Transverse colon (tissue), 3 donors: ENCODE measurements at regions not wholly inside any gene's neighbourhood (a gene's known extent, or its start where the extent isn't known, plus 50 kb on each side); places are given as distances from the start of the nearest gene placed in this dataset.

Experiments
- EP300 ChIP-seq: sonication (generic); formaldehyde crosslinking; IDR thresholded peaks from one replicate; pipeline ENCODE4 v1.6.1; 2017; ENCODE audit warnings: antibody characterized with exemption, low read depth
- POLR2A ChIP-seq: fragments of 450-650 bp; IDR thresholded peaks from one replicate; pipeline ENCODE4 v1.6.1; 2016; ENCODE audit warnings: antibody characterized with exemption, mild to moderate bottlenecking, moderate library complexity
- TF ChIP-seq, protein P1 (sequence below), 5 experiments: fragments of 200-600 bp in 3 of 5; fragments of 450-650 bp in 2 of 5; sonication (generic) in 3 of 5; IDR thresholded peaks; 1 replicate in 2 of 5; 2 replicates in 3 of 5; pipeline ENCODE4 v1.5.1; 2016 to 2017; ENCODE audit warnings: antibody characterized with exemption in 5 of 5, inconsistent platforms in 3 of 5, mild to moderate bottlenecking in 2 of 5, moderate library complexity in 1 of 5

GRCh38 chr7:81185072-81185471, 266.2 kb upstream of the SEMA3C start:
- TF ChIP-seq POLR2A = no peak
- TF ChIP-seq, protein P1, sequence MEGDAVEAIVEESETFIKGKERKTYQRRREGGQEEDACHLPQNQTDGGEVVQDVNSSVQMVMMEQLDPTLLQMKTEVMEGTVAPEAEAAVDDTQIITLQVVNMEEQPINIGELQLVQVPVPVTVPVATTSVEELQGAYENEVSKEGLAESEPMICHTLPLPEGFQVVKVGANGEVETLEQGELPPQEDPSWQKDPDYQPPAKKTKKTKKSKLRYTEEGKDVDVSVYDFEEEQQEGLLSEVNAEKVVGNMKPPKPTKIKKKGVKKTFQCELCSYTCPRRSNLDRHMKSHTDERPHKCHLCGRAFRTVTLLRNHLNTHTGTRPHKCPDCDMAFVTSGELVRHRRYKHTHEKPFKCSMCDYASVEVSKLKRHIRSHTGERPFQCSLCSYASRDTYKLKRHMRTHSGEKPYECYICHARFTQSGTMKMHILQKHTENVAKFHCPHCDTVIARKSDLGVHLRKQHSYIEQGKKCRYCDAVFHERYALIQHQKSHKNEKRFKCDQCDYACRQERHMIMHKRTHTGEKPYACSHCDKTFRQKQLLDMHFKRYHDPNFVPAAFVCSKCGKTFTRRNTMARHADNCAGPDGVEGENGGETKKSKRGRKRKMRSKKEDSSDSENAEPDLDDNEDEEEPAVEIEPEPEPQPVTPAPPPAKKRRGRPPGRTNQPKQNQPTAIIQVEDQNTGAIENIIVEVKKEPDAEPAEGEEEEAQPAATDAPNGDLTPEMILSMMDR (IDR thresholded peaks at IDR 0.05) = no peak
- TF ChIP-seq EP300 = no peak
